Left cardiac atrium (tissue), 4 donors: ENCODE measurements at regions not wholly inside any gene's neighbourhood (a gene's known extent, or its start where the extent isn't known, plus 50 kb on each side); places are given as distances from the start of the nearest gene placed in this dataset.
"Not testable (repeated sequence)": the region's sequence is repeated elsewhere in the genome, so short reads cannot be mapped to it uniquely, and the experiment has no call there.

Experiments used
- ATAC-seq, 2 donors: fragments of 200-7000 bp; cut with Tn5 transposase; one replicate each; pipeline ENCODE4 v1.9.1; 2020; ENCODE audit warnings: mild to moderate bottlenecking in 2 of 2, moderate library complexity in 2 of 2
- DNase-seq: peaks from one replicate; pipeline ENCODE4 v3.0.0-alpha.2; 2020
- intact Hi-C, 2 donors: fragments of 100-400 bp; cut with DNase I; formaldehyde crosslinking; loops; one replicate each; pipeline versions ENCODE4 v1.14.1 to v1.15.1; 2022 to 2023
- donor health status: DM: no; HTN: yes; CAD: no.
- donor health status: DM: no; HTN: yes; CAD: no; lungs with severe emphysema.
- donor health status: DM: yes; HTN: yes; CAD: no.
- donor health status: Dilated cardiomyopathy.

DNA sequence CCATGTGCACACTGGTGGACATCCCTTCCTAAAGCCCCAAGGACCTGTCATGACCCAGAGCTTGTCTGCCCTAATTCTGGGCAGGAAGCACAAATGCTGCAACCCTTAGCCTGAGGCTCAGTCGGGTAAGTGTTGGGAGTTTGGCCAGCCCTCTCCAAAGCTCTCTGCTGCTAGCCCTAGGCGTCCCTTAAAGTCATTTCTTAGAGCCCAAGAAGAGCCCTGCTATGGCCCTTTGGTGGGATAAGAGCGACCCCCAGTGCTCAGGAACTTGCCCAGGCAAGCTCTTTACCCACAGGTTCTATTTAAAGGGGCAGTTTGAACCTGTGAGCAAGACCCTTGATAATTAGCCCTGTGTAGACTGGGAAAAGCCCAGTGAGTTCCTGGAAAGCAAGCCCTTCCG lies 356.8 kb downstream of the RRAGC start:
- DNase-seq (no peak), ATAC-seq (no peak)
- intact Hi-C loops: no loop called here

DNA sequence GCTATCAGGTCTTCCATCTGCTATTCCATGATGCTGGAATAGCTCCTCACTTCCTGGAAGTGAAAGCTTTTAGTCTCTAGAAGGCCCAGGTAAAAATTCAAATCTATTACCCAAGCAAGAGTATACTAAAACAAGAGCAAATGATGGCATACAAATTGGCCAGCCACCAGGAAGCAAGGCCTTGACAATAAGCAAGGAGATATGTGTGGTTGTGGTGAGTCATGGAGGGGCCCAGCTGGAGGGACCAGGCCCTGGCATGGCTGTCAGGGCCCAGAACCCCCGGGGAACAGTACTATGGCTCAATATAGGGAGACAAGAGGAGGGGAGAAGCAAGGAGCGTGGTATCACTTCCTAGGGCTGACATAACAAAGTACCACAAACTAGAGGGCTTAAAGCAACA lies 358.7 kb downstream of the RRAGC start:
- ATAC-seq (no peak), DNase-seq (no peak)
- intact Hi-C loops: no loop called here

- intact Hi-C loops: no loop called here
- no peak for DNase-seq
- ATAC-seq: no peak
Observed at GRCh38 chr1:38500352-38500751, 359.2 kb downstream of the RRAGC start.

GRCh38 chr1:38498686-38499085 lies 360.9 kb downstream of the RRAGC start:
- ATAC-seq: no peak
- no peak for DNase-seq
- intact Hi-C loops: no loop called here

- DNase-seq (no peak), ATAC-seq (no peak)
- intact Hi-C loops: no loop called here
Observed at GRCh38 chr1:38497921-38498656, 361.5 kb downstream of the RRAGC start.

DNA sequence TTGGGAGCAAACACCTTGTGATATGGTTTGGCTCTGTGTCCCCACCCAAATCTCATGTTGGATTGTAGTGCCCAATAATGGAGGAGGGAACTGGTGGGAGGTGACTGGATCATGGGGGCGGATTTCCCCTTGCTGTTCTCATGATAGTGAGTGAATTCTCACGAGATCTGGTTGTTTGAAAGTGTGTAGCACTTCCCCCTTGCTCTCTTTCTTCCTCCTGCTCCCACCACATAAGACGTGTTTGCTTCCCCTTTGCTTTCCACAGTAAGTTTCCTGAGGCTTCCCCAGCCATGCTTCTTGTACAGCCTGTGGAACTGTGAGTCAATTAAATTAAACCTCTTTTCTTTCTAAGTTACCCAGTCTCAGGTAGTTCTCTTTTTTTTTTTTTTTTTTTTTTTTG lies 366.3 kb downstream of the RRAGC start:
- DNase-seq, intact Hi-C loops, ATAC-seq: not testable (repeated sequence)

DNA sequence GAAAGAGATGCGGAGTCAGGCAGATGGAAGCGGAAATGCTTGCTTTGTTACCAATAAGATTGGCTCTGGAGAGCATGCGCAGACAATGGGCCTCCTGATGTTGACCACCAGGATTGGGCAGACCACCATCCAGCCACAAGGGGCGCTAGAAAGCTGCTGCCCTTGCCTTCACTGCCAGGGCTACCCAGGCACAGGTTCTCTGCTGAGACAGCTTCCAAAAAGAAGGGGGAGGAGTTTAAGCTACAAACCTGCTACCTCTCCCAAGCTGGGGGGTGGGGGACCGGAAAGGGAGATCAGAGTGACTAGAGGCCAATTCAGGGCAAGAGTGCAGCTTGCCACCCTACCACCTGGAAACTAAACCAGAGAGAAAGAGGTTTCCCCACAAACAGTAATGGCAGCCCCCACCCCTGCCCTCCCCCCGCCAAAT lies 369.7 kb downstream of the RRAGC start:
- no peak for DNase-seq
- intact Hi-C loops: no loop called here
- ATAC-seq: no peak

DNA sequence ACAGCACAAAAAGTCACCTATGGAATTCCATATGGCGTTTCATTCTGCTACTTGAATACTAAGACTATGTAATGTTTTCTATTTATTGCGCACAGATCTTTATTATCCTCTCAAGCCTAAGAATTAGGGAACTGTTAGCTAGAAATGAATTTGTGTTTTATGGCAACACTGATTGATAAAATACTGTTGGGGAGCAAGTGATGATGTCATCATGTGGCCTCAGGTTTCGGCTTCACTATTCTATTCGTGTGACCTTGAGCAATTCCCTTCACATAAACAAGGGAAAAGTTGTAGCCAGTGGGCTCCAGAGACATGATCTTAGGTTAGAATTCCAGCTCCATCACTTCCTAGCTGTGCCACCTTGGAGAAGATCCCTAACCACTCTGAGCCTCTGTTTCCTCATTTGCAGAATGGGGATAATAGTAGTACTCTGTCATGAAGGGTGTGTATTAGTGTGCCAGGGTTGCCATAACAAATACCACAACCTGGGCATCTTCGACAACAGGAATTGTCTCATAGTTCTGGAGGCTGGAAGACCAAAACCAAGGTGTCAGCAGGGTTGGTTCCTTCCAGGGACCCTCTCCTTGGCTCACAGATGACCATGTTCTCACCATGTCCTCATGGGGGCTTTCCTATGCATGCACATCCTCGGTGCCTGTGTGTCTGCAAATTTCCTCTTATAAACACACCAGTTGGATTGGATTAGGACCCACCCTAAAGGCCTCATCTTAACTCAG lies 371.2 kb downstream of the RRAGC start:
- no peak for DNase-seq
- ATAC-seq: no peak
- intact Hi-C loops: no loop called here

- ATAC-seq (no peak), DNase-seq (no peak)
- intact Hi-C loops: no loop called here
Observed at GRCh38 chr1:38487396-38487795, 372.2 kb downstream of the RRAGC start.

- DNase-seq (no peak), ATAC-seq (no peak)
- intact Hi-C loops: no loop called here
Observed at GRCh38 chr1:38486085-38486484, 373.5 kb downstream of the RRAGC start.

GRCh38 chr1:38481871-38482826 lies 377.4 kb downstream of the RRAGC start:
- ATAC-seq: no peak
- DNase-seq: no peak
- intact Hi-C loops: no loop called here

DNA sequence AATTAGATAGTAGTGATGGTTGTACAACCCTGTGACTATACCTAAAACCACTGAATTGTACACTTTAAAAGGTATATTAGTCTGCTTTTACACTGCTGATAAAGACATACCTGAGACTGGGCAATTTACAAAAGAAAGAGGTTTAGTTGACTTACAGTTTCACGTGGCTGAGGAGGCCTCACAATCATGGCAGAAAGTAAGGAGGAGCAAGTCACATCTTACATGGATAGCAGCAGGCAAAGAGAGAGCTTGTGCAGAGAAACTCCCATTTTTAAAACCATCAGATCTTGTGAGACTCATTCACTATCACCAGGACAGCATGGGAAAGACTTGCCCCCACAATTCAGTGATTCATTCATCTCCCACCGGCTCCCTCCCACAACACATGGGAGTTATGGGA lies 379.9 kb downstream of the RRAGC start:
- DNase-seq, ATAC-seq, intact Hi-C loops: not testable (repeated sequence)

DNA sequence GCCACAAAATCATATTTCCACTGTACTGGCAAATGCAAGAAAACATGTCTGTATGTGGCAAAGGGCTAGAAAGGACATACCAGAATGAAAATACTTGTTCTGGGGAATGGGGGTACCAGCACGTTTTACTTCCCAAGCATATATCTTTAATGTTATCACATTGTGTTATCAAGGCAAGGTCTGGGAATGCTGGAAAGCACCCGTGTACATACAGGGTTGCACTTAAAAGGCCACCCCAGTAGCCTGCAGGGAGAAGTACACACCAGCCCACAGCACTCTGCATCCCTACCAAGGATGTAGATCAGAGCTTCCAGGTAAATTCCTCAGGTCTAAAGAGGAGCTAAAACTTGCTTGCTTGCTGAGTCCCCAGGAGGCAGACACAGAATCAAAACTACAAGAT lies 381.8 kb downstream of the RRAGC start:
- intact Hi-C loops: no loop called here
- no peak for DNase-seq
- no peak for ATAC-seq

GRCh38 chr1:38476850-38477178 lies 382.8 kb downstream of the RRAGC start:
- DNase-seq (no peak), ATAC-seq (no peak)
- intact Hi-C loops: no loop called here

- DNase-seq (no peak), ATAC-seq (no peak)
- intact Hi-C loops: no loop called here
Observed at GRCh38 chr1:38476111-38476849, 383.3 kb downstream of the RRAGC start.

- DNase-seq (no peak), ATAC-seq (no peak)
- intact Hi-C loops: no loop called here
Observed at GRCh38 chr1:38475624-38476005, 384.0 kb downstream of the RRAGC start.

DNA sequence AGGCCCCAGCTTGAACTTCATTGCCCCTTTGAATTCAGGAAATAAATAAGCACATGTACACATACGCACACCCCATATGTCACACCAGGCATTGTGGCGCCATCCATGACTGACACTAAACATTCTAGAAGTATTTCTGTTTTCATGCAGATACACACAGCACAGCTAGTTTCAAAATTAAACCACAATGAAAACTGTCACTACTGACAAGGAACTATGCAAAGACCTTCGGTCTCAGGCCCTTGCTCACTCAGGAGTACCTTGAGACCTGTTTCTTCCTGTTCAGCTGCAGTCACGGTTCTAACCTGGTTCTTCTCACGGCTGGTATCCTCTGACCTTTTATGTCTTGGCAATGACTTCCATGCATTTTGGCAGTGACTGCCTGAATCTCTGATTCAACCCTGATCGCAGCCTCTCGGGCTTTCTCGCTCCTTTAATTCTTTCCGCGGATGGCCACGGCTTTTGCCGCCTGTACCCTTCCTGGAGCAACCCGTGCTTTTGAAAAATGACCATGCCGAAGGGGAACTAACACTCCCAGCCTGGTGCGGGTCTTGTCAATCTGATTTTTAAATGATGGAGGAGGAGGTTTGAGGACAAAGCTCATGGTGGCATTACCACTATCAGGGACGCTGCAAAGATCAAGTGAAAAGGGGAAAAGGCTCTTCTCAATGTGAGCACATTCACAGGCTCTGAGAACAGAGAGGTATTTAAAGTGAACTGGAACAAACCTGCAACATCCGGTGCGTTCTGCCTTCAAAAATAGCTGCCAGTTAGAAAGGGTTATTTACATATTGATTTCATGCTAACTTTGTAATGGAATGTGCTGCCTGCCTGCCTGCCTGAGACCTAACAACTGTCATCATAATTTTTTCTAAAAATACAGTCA lies 384.6 kb downstream of the RRAGC start:
- DNase-seq (no peak), ATAC-seq (no peak)
- intact Hi-C loops: no loop called here

DNA sequence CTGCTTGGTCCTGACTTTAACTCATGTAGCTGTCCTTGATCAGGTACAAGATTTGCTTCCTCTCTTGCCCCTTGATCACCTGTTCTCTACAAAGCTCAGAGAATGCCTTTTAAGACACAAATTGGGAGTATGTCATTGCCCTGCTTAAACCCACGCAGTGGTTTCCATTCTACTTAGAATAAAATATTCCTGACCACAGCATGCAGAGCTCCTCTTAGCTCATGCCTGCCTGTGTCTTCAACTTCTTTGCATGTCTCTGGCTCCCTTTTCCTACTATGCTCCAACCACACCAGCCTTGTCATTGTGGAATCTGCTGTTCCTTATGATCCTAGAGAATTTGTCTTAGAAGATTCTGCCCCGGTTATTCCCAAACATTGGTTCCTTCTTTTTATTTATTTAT lies 393.1 kb downstream of the RRAGC start:
- ATAC-seq (no peak), DNase-seq (no peak)
- intact Hi-C loops: no loop called here
